ENCODE measurements at regions not wholly inside any gene's neighbourhood (a gene's known extent, or its start where the extent isn't known, plus 50 kb on each side); places are given as distances from the start of the nearest gene placed in this dataset.

GRCh38 chr2:195212586-195212985 lies 444.4 kb upstream of the SLC39A10 start:
- CTCF ChIA-PET, result no interaction called here
- RAD21 ChIA-PET (ENCODE audit: low non-redundant PET in 1 of 2, low total read pairs in 2 of 2, uncharacterized antibody in 2 of 2, unreplicated experiment in 2 of 2), result no interaction called here
- intact Hi-C loops (cut with micrococcal nuclease), result no loop called here
- H2AFZ ChIP-seq (ENCODE audit: low read depth, low read length, poor library complexity, severe bottlenecking), result no peak overlapping the region
- H3K36me3 ChIP-seq (ENCODE audit: control insufficient read depth in 1 of 2, insufficient read depth in 2 of 2, low read length in 2 of 2), result no peaks in the 10 kb centered on the region
- TF ChIP-seq, protein P1, sequence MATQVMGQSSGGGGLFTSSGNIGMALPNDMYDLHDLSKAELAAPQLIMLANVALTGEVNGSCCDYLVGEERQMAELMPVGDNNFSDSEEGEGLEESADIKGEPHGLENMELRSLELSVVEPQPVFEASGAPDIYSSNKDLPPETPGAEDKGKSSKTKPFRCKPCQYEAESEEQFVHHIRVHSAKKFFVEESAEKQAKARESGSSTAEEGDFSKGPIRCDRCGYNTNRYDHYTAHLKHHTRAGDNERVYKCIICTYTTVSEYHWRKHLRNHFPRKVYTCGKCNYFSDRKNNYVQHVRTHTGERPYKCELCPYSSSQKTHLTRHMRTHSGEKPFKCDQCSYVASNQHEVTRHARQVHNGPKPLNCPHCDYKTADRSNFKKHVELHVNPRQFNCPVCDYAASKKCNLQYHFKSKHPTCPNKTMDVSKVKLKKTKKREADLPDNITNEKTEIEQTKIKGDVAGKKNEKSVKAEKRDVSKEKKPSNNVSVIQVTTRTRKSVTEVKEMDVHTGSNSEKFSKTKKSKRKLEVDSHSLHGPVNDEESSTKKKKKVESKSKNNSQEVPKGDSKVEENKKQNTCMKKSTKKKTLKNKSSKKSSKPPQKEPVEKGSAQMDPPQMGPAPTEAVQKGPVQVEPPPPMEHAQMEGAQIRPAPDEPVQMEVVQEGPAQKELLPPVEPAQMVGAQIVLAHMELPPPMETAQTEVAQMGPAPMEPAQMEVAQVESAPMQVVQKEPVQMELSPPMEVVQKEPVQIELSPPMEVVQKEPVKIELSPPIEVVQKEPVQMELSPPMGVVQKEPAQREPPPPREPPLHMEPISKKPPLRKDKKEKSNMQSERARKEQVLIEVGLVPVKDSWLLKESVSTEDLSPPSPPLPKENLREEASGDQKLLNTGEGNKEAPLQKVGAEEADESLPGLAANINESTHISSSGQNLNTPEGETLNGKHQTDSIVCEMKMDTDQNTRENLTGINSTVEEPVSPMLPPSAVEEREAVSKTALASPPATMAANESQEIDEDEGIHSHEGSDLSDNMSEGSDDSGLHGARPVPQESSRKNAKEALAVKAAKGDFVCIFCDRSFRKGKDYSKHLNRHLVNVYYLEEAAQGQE (IDR thresholded peaks at IDR 0.05; ENCODE audit: low read depth), result no peak
- no peak for TF ChIP-seq TCF7L2 (IDR thresholded peaks at IDR 0.05; ENCODE audit: borderline replicate concordance, extremely low read depth, insufficient read depth, insufficient read length)
- no peak for TF ChIP-seq JUND (IDR thresholded peaks at IDR 0.05)
- TF ChIP-seq EGR1 (IDR thresholded peaks at IDR 0.05; ENCODE audit: low read depth), result no peak
- H3K9ac ChIP-seq (ENCODE audit: low read length), result no peak overlapping the region
- POLR2A ChIA-PET, result no interaction called here
- BruUV-seq (replicated peaks), result no TSS peak
- no peaks in the 10 kb centered on the region for H4K20me1 ChIP-seq (ENCODE audit: insufficient read depth)
- H3K27me3 ChIP-seq (ENCODE audit: insufficient read depth, low read length), result no peaks in the 10 kb centered on the region
- H3K4me2 ChIP-seq (ENCODE audit: low read length), result no peak overlapping the region
- H3K4me3 ChIP-seq (replicated peaks in 1 of 2; ENCODE audit: low read depth in 1 of 2, low read length in 2 of 2), result no peak overlapping the region
- no peaks in the 10 kb centered on the region for H3K4me1 ChIP-seq (ENCODE audit: control insufficient read depth in 1 of 2, insufficient read depth in 2 of 2, low read length in 2 of 2)
- ATAC-seq (no peak), DNase-seq (ENCODE audit: low read depth, low spot score) (no peak)
- H3K27ac ChIP-seq (ENCODE audit: low read depth, low read length), result no peak overlapping the region
- no peaks in the 10 kb centered on the region for H3K9me3 ChIP-seq (ENCODE audit: control insufficient read depth in 1 of 2, insufficient read depth in 1 of 2, low read depth in 1 of 2, low read length in 2 of 2)
- no peaks in the 10 kb centered on the region for H3K9me2 ChIP-seq (ENCODE audit: insufficient read depth)
- H3K79me2 ChIP-seq (ENCODE audit: insufficient read depth, low read length), result no peaks in the 10 kb centered on the region

DNA sequence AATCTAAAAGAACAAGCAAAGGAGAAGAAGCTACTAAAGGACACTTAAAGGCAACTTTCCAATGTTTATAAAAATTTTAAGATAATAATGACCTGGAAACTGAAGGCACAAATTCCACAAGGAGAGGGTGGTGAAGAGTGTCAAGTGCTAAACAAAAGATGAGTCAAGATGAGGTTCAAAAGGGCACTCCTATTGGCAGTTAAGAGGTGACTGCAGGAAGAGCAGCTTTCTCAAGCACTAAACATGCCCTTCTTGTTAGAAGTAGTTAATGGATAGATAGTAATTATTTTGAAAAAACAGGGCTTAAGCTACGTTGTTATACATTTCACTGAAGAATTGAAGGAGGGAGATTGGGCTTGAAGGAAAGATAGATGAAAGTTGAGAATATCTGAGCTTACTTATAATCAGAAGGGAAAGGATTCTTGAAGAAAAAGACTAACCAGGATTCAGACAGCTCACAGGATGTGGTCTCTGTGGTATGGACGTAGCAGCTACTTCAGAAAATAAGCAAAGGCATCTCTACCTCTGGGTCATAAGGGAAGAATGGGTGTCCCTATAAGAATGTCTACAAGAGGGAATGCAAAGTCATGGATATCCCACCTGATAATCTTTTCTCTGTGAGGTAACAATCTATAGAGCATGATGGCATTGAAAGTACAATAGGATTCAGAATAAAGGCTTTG lies 454.7 kb upstream of the SLC39A10 start:
- H2AFZ ChIP-seq (ENCODE audit: low read depth, low read length, poor library complexity, severe bottlenecking), result no peak overlapping the region
- H3K4me3 ChIP-seq (replicated peaks in 1 of 2; ENCODE audit: low read depth in 1 of 2, low read length in 2 of 2), result no peak overlapping the region
- ChIA-PET CTCF (no interaction called here), RAD21 (ENCODE audit: low non-redundant PET in 1 of 2, low total read pairs in 2 of 2, uncharacterized antibody in 2 of 2, unreplicated experiment in 2 of 2) (no interaction called here), POLR2A (no interaction called here)
- H3K9me2 ChIP-seq (ENCODE audit: insufficient read depth), result no peaks in the 10 kb centered on the region
- no peaks in the 10 kb centered on the region for H3K79me2 ChIP-seq (ENCODE audit: insufficient read depth, low read length)
- H3K27ac ChIP-seq (ENCODE audit: low read depth, low read length), result no peak overlapping the region
- H3K9me3 ChIP-seq (ENCODE audit: control insufficient read depth in 1 of 2, insufficient read depth in 1 of 2, low read depth in 1 of 2, low read length in 2 of 2), result no peaks in the 10 kb centered on the region
- intact Hi-C loops (cut with micrococcal nuclease), result no loop called here
- H3K27me3 ChIP-seq (ENCODE audit: insufficient read depth, low read length), result no peaks in the 10 kb centered on the region
- H3K4me2 ChIP-seq (ENCODE audit: low read length), result no peak overlapping the region; the same call in 1 of the 2 replicates
- H4K20me1 ChIP-seq (ENCODE audit: insufficient read depth), result no peaks in the 10 kb centered on the region
- DNase-seq (ENCODE audit: low read depth, low spot score) (no peak), ATAC-seq (no peak)
- no peaks in the 10 kb centered on the region for H3K36me3 ChIP-seq (ENCODE audit: control insufficient read depth in 1 of 2, insufficient read depth in 2 of 2, low read length in 2 of 2)
- no peak overlapping the region for H3K9ac ChIP-seq (ENCODE audit: low read length)
- TF ChIP-seq FOSL1 (IDR thresholded peaks at IDR 0.05; ENCODE audit: low read depth) (no peak), POLR2AphosphoS5 (IDR thresholded peaks at IDR 0.05; ENCODE audit: low read depth, low read length) (no peak)
- TF ChIP-seq, protein P1 (IDR thresholded peaks at IDR 0.05; ENCODE audit: low read depth), result no peak
- TF ChIP-seq, protein P2, sequence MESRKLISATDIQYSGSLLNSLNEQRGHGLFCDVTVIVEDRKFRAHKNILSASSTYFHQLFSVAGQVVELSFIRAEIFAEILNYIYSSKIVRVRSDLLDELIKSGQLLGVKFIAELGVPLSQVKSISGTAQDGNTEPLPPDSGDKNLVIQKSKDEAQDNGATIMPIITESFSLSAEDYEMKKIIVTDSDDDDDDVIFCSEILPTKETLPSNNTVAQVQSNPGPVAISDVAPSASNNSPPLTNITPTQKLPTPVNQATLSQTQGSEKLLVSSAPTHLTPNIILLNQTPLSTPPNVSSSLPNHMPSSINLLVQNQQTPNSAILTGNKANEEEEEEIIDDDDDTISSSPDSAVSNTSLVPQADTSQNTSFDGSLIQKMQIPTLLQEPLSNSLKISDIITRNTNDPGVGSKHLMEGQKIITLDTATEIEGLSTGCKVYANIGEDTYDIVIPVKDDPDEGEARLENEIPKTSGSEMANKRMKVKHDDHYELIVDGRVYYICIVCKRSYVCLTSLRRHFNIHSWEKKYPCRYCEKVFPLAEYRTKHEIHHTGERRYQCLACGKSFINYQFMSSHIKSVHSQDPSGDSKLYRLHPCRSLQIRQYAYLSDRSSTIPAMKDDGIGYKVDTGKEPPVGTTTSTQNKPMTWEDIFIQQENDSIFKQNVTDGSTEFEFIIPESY (IDR thresholded peaks at IDR 0.05; ENCODE audit: extremely low read depth, insufficient replicate concordance, low read length), result no peak
- H3K4me1 ChIP-seq (ENCODE audit: control insufficient read depth in 1 of 2, insufficient read depth in 2 of 2, low read length in 2 of 2), result 0 out of 4 replicates have a peak, but pooled peaks cover 0 to 6% of the 10 kb centered on the region in 2 experiments
- BruUV-seq (replicated peaks), result no TSS peak

Data from HCT116 (cell line).